Lung (tissue), 11 donors: ENCODE measurements at regions not wholly inside any gene's neighbourhood (a gene's known extent, or its start where the extent isn't known, plus 50 kb on each side); places are given as distances from the start of the nearest gene placed in this dataset.

ENCODE experiments used
- ATAC-seq: fragments of 200-7000 bp; cut with Tn5 transposase; one replicate; pipeline ENCODE4 v1.9.1; 2020; ENCODE audit warnings: moderate number of reproducible peaks; ENCODE audit not compliant: insufficient read depth, low FRiP score
- DNase-seq, 3 donors: peaks; one replicate each; pipeline ENCODE4 v3.0.0-alpha.2; 2013 to 2017
- H3K27ac ChIP-seq, 2 donors: one replicate each; pipeline ENCODE4 v1.5.1; 2013; ENCODE audit warnings: mild to moderate bottlenecking in 2 of 2, moderate library complexity in 2 of 2, control low read depth in 1 of 2, inconsistent platforms in 1 of 2, low read depth in 1 of 2, low read length in 1 of 2
- H3K27me3 ChIP-seq, 3 donors: one replicate each; pipeline ENCODE4 v1.5.1; 2013; ENCODE audit warnings: low read length in 2 of 3; ENCODE audit not compliant: control insufficient read depth in 3 of 3, insufficient read depth in 3 of 3
- H3K36me3 ChIP-seq, 4 donors: one replicate each; pipeline ENCODE4 v1.5.1; 2013; ENCODE audit warnings: low read length in 4 of 4, mild to moderate bottlenecking in 1 of 4, moderate library complexity in 1 of 4; ENCODE audit not compliant: control insufficient read depth in 4 of 4, insufficient read depth in 4 of 4
- H3K4me1 ChIP-seq, 5 donors: one replicate each; pipeline ENCODE4 v1.5.1; 2013; ENCODE audit warnings: low read length in 5 of 5, mild to moderate bottlenecking in 2 of 5, moderate library complexity in 1 of 5; ENCODE audit not compliant: control insufficient read depth in 5 of 5, insufficient read depth in 5 of 5
- H3K4me3 ChIP-seq: one replicate; pipeline ENCODE4 v1.5.1; 2013; ENCODE audit warnings: mild to moderate bottlenecking, control low read depth, moderate library complexity
- H3K9ac ChIP-seq, 2 donors: one replicate each; pipeline ENCODE4 v1.5.1; 2013; ENCODE audit warnings: low read length in 2 of 2, control low read depth in 1 of 2; ENCODE audit not compliant: insufficient read depth in 1 of 2
- H3K9me3 ChIP-seq, 4 donors: one replicate each; pipeline ENCODE4 v1.5.1; 2013; ENCODE audit warnings: low read length in 3 of 4, mild to moderate bottlenecking in 1 of 4, moderate library complexity in 1 of 4; ENCODE audit not compliant: control insufficient read depth in 4 of 4, insufficient read depth in 3 of 4
- WGBS, 2 donors: extraction: QIAGEN DNeasy Blood & Tissue Kit; methylation state at CpG; one replicate each; pipeline ENCODE4 v1.1.7; 2013; 5-methylcytosine and 5-hydroxymethylcytosine counted together
- TF ChIP-seq, protein P1 (sequence below): IDR thresholded peaks from 2 replicates; pipeline ENCODE4 v1.5.1; 2012; ENCODE audit warnings: mild to moderate bottlenecking; ENCODE audit errors: control extremely low read depth, extremely low read depth
- donor health status: control.
- donor health status: control.
- donor health status: Bipolar disorder and iron deficiency.
- donor health status: healthy.
- donor health status: DM: yes; HTN: yes; CAD: no.

DNA sequence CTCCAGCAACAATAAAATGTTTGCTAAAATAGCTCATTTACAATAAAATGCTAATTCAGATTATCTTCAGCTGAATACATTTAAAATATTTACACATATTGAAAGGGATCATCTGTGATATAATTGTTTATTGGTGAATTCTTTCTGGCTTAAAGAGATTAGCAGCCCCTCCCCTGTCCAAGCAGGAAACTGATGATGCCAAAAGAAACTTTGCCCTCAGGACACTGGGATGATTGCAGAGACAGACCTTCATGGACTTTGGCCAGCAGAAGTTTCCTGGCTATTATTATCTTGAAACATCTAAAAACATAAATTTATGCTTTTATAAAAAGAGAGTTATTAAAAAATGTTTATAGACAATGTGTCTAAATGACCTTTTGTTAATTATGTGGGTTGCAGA is 764.9 kb upstream of the MBL2 start:
- TF ChIP-seq, protein P1, sequence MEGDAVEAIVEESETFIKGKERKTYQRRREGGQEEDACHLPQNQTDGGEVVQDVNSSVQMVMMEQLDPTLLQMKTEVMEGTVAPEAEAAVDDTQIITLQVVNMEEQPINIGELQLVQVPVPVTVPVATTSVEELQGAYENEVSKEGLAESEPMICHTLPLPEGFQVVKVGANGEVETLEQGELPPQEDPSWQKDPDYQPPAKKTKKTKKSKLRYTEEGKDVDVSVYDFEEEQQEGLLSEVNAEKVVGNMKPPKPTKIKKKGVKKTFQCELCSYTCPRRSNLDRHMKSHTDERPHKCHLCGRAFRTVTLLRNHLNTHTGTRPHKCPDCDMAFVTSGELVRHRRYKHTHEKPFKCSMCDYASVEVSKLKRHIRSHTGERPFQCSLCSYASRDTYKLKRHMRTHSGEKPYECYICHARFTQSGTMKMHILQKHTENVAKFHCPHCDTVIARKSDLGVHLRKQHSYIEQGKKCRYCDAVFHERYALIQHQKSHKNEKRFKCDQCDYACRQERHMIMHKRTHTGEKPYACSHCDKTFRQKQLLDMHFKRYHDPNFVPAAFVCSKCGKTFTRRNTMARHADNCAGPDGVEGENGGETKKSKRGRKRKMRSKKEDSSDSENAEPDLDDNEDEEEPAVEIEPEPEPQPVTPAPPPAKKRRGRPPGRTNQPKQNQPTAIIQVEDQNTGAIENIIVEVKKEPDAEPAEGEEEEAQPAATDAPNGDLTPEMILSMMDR = no peak
- ATAC-seq (no peak), DNase-seq (no peak)
- Histone ChIP-seq H3K4me1 (peaks cover 0 to 3% (median 0%) of the 10 kb centered on the region in 5 donors), H3K27me3 (no peaks in the 10 kb centered on the region), H3K4me3 (no peak overlapping the region), H3K9ac (no peak overlapping the region), H3K9me3 (no peaks in the 10 kb centered on the region), H3K36me3 (no peaks in the 10 kb centered on the region), H3K27ac (no peak overlapping the region)

GRCh38 chr10:53536322-53536721 is 763.7 kb upstream of the MBL2 start:
- TF ChIP-seq, protein P1 = no peak
- Histone ChIP-seq H3K4me3 (no peak overlapping the region), H3K4me1 (peaks cover 0 to 3% (median 0%) of the 10 kb centered on the region in 5 donors), H3K27ac (no peak overlapping the region), H3K27me3 (no peaks in the 10 kb centered on the region), H3K36me3 (no peaks in the 10 kb centered on the region), H3K9me3 (no peaks in the 10 kb centered on the region), H3K9ac (no peak overlapping the region)
- DNase-seq (no peak), ATAC-seq (no peak)
- 71 to 82% methylated on average over 5 of the region's 5 CpGs for whole genome bisulfite sequencing, 2 donors

GRCh38 chr10:53534428-53534827 is 761.8 kb upstream of the MBL2 start:
- ATAC-seq (no peak), DNase-seq (no peak)
- Histone ChIP-seq H3K27me3 (no peaks in the 10 kb centered on the region), H3K9ac (no peak overlapping the region), H3K36me3 (no peaks in the 10 kb centered on the region), H3K27ac (no peak overlapping the region), H3K4me3 (no peak overlapping the region), H3K9me3 (no peaks in the 10 kb centered on the region), H3K4me1 (peaks cover 0 to 13% (median 0%) of the 10 kb centered on the region in 5 donors)
- TF ChIP-seq, protein P1 = no peak

- TF ChIP-seq, protein P1 = no peak
- H3K9ac ChIP-seq = no peak overlapping the region
- no peaks in the 10 kb centered on the region for H3K27me3 ChIP-seq
- no peaks in the 10 kb centered on the region for H3K36me3 ChIP-seq
- no peak for DNase-seq
- 69 to 80% methylated on average over 2 of the region's 2 CpGs for WGBS, 2 donors
- no peak overlapping the region for H3K27ac ChIP-seq
- H3K4me3 ChIP-seq = no peak overlapping the region
- ATAC-seq = no peak
- peaks cover 0 to 13% (median 0%) of the 10 kb centered on the region in 5 donors for H3K4me1 ChIP-seq
- H3K9me3 ChIP-seq = no peaks in the 10 kb centered on the region
These were observed 756.4 kb upstream of the MBL2 start for GRCh38 chr10:53528974-53529373.
